ENCODE measurements at regions not wholly inside any gene's neighbourhood (a gene's known extent, or its start where the extent isn't known, plus 50 kb on each side); places are given as distances from the start of the nearest gene placed in this dataset.

DNA sequence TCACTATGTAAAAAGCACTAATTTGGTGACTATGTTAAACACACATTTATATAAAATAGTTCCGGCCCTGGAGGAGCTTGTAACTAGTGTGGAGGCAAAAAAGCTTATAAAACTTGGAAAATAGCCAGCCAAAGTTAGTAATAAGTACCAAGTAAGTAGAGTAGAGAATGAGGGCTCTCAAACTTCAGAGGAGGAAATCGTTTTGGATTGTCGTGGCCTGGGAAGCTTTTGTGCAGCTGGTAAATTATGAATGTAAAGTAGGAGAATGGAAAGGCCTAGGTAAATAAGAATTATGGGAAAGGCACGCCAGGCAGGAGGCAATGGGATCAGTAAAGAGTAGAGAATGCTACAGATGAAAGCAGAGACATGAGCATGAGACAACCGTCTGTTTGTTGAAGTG lies 832.7 kb upstream of the ZNF608 start:
- Mint-ChIP-seq H3K27ac (ENCODE audit: low read depth) (no peak overlapping the region), H3K4me3 (no peak overlapping the region), H3K36me3 (ENCODE audit: insufficient read depth) (no peaks in the 10 kb centered on the region), H3K9me3 (peaks cover 12% of the 10 kb centered on the region), H3K4me1 (no peaks in the 10 kb centered on the region), H3K27me3 (no peaks in the 10 kb centered on the region)
- DNase-seq (ENCODE audit: low spot score in 2 of 2), result no peak
- no peak for ATAC-seq (replicated peaks; ENCODE audit: extremely low read depth, poor library complexity, severe bottlenecking)

DNA sequence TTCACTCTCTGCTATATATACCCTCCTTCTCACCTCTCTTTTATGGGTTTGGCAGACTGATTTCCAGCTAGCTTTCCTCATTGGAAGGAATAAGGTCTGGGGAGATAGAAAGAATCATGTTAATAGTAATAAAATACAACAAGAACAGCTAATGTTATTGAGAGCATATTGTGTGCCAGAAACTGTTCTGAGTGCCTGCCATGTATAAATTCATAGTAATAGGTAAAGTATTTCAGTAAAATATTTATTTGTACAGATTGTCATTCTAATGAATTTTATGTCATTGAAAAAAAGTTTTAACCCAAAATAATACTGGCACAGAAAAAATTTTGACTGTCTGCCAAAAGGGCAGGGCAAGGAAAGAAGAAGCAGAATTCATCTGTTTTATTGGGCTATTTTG lies 834.9 kb upstream of the ZNF608 start:
- H3K27me3 Mint-ChIP-seq, result no peaks in the 10 kb centered on the region
- H3K27ac Mint-ChIP-seq (ENCODE audit: low read depth), result no peak overlapping the region
- no peaks in the 10 kb centered on the region for H3K4me1 Mint-ChIP-seq
- H3K9me3 Mint-ChIP-seq, result peaks cover 18% of the 10 kb centered on the region
- DNase-seq (ENCODE audit: low spot score in 2 of 2) (no peak), ATAC-seq (replicated peaks; ENCODE audit: extremely low read depth, poor library complexity, severe bottlenecking) (no peak)
- H3K4me3 Mint-ChIP-seq, result no peak overlapping the region
- peaks cover 1% of the 10 kb centered on the region for H3K36me3 Mint-ChIP-seq (ENCODE audit: insufficient read depth)

DNA sequence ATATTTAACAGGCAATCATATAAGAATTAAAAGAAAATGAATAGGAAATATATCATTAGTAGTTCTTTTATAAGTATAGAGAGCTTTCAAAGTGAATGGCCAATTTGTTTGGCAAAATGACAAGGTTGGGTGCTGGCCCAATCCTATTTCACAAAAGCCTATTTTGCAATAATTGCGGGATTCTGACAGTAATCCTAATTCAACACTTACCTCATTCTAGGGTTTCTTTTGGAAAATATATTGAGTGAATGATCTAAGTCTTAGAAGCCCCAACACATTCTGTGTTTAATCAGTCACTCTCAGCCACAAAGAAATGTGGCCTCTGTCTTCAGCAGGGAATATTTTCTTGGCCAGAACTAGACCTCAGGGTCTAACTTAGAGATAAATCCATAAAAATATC lies 835.9 kb upstream of the ZNF608 start:
- Mint-ChIP-seq H3K9me3 (peaks cover 18% of the 10 kb centered on the region), H3K27me3 (no peaks in the 10 kb centered on the region), H3K27ac (ENCODE audit: low read depth) (no peak overlapping the region), H3K4me1 (no peaks in the 10 kb centered on the region), H3K36me3 (ENCODE audit: insufficient read depth) (peaks cover 1% of the 10 kb centered on the region), H3K4me3 (no peak overlapping the region)
- DNase-seq (ENCODE audit: low spot score in 2 of 2), result no peak
- no peak for ATAC-seq (replicated peaks; ENCODE audit: extremely low read depth, poor library complexity, severe bottlenecking)

DNA sequence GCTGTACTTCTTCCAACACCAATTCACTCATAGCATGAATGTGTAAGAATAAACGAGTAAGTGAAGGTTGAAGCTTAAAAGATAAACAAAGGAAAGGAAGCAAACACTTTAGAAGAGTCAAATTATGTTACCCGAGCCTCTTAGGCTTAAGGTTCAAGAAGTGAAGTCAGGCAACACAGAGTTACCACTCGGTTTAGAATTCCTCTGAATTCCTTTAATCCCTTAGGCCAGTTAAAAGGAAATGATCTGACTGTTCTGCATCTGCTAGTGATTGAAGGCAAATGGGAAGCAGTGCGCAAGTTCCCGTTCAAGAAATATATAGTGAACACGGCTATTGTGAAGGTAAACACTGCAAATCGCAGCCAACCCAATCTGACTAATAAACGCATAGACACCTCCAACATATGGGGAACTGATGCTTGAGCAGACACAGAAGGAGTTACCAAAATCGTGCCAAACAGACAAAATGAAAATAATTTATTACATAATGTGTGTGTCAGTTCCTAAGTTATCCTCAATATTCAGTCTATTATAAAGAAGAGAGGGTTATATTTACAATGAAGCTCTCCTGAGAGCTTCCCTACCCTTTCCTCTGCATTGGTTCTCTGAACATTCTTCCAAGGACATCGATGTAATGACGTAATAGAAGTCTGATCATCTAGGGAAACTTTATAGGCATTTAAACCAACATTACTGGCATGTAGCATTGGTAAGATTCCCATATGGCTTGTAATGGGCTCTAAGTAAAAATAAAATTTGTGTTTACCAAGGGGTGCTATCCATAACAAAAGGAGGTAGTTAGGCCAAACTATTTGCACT lies 837.1 kb upstream of the ZNF608 start:
- no peaks in the 10 kb centered on the region for H3K27me3 Mint-ChIP-seq
- DNase-seq (ENCODE audit: low spot score in 2 of 2) (no peak), ATAC-seq (replicated peaks; ENCODE audit: extremely low read depth, poor library complexity, severe bottlenecking) (no peak)
- peaks cover 1% of the 10 kb centered on the region for H3K36me3 Mint-ChIP-seq (ENCODE audit: insufficient read depth)
- H3K27ac Mint-ChIP-seq (ENCODE audit: low read depth), result no peak overlapping the region
- H3K4me1 Mint-ChIP-seq, result no peaks in the 10 kb centered on the region
- peaks cover 24% of the 10 kb centered on the region for H3K9me3 Mint-ChIP-seq
- no peak overlapping the region for H3K4me3 Mint-ChIP-seq

DNA sequence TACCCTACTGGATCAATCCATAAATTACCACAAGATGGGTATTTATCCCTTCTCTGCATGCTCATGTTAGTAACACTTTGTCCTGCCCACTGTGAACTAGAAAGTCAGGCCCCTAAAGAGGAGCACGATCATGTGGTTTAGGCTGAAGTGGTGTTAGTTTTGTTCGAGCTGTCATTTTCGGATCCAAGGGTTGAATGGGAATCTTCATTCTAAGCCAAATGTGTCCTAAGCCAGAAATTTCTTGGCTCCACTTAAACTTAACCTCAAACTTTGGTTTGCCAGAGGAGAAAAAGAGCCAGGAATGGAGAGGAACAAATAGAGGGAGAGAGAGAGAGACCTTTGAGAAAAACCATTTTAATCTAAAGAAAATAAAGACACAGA lies 837.7 kb upstream of the ZNF608 start:
- Mint-ChIP-seq H3K4me1 (no peaks in the 10 kb centered on the region), H3K9me3 (peaks cover 25% of the 10 kb centered on the region), H3K27me3 (no peaks in the 10 kb centered on the region)

DNA sequence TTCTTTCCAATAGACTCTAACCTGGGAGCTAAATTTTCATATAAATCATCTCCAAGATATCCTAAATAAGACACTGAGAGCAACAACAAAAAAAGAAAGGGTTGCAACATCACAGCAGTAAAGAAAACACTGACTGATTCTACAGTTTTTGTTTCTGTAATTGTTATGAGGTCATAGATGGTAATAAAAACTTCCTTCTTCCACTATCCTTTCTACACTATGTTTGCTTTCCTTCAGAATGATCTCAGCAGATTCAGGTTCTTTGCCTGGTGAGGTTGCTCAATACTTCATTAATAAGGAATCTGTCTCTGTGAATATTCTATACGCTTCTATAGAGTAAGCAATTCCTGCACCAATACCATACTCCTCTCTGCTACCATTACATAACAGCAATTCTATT lies 835.6 kb upstream of the GRAMD2B start:
- Mint-ChIP-seq H3K9me3 (peaks cover 24% of the 10 kb centered on the region), H3K27me3 (no peaks in the 10 kb centered on the region), H3K27ac (ENCODE audit: low read depth) (no peak overlapping the region), H3K36me3 (ENCODE audit: insufficient read depth) (peaks cover 1% of the 10 kb centered on the region), H3K4me1 (no peaks in the 10 kb centered on the region), H3K4me3 (no peak overlapping the region)
- DNase-seq (ENCODE audit: low spot score in 2 of 2) (no peak), ATAC-seq (replicated peaks; ENCODE audit: extremely low read depth, poor library complexity, severe bottlenecking) (no peak)

More for the DNA sequence above, 837.7 kb upstream of the ZNF608 start:
- ATAC-seq (replicated peaks; ENCODE audit: extremely low read depth, poor library complexity, severe bottlenecking) (no peak), DNase-seq (ENCODE audit: low spot score in 2 of 2) (no peak)
- no peak overlapping the region for H3K4me3 Mint-ChIP-seq
- peaks cover 1% of the 10 kb centered on the region for H3K36me3 Mint-ChIP-seq (ENCODE audit: insufficient read depth)
- no peak overlapping the region for H3K27ac Mint-ChIP-seq (ENCODE audit: low read depth)

DNA sequence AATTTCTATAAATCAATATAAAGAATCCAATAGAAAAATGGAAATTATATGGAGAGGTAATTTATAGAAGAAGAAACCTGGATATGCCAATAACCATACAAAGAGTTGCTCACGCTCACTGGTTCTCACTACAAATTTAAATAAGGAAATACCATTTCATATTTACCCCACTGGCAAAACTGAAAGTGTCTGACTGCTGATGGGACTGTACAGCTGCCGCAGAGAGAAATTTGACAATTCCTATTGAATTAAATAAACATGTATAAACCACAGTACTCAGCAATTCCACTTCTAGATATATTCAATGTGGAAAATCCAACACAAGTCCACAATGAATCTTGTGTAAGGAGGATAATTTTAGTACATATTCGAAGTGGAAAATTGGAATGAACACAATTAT lies 830.4 kb upstream of the GRAMD2B start:
- H3K27me3 Mint-ChIP-seq, result no peaks in the 10 kb centered on the region
- H3K4me3 Mint-ChIP-seq, result no peak overlapping the region
- H3K4me1 Mint-ChIP-seq, result no peaks in the 10 kb centered on the region
- no peak overlapping the region for H3K27ac Mint-ChIP-seq (ENCODE audit: low read depth)
- ATAC-seq (replicated peaks; ENCODE audit: extremely low read depth, poor library complexity, severe bottlenecking) (no peak), DNase-seq (ENCODE audit: low spot score in 2 of 2) (no peak)
- H3K9me3 Mint-ChIP-seq, result peaks cover 14% of the 10 kb centered on the region
- H3K36me3 Mint-ChIP-seq (ENCODE audit: insufficient read depth), result no peaks in the 10 kb centered on the region

DNA sequence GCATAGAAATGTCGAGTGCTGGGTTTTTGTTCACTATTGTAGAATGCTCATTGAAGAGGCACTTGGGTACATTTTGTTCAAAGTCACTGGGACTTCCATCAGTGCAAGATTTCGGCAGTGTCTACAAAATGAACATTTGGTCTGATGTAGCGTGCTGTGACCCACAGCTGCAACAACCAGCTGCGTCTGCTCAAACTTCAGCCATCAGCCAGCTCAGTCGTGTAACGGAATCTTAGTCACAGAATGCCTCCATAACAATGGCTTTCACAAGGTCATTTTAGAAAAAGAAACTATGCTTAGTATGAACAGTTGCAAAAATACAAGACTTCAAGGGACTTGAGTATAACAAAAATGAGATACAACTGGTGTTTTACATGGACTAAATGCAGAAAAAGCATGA lies 828.1 kb upstream of the GRAMD2B start:
- Mint-ChIP-seq H3K36me3 (ENCODE audit: insufficient read depth) (no peaks in the 10 kb centered on the region), H3K27me3 (no peaks in the 10 kb centered on the region), H3K9me3 (peaks cover 7% of the 10 kb centered on the region), H3K27ac (ENCODE audit: low read depth) (no peak overlapping the region), H3K4me3 (no peak overlapping the region), H3K4me1 (no peaks in the 10 kb centered on the region)
- DNase-seq (ENCODE audit: low spot score in 2 of 2) (no peak), ATAC-seq (replicated peaks; ENCODE audit: extremely low read depth, poor library complexity, severe bottlenecking) (no peak)

DNA sequence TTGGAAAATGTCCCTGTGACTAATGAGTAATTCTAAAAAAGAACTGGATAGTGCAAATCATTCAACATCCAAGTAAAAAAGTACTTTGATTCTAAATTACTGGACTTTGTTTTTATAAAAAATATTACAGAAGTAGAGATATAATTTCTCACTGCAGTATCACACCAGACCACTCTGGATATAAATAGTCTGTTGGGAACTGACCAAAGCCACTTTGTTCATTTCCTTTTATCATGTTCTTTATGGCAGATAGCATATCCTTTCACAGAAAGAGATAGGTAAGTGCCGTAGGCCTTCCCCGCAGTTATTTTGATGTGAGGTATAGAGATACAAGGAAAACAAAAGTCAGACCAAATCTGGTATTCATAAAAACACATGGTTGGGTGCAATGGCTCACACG lies 827.4 kb upstream of the GRAMD2B start:
- Mint-ChIP-seq H3K9me3 (peaks cover 12% of the 10 kb centered on the region), H3K36me3 (ENCODE audit: insufficient read depth) (no peaks in the 10 kb centered on the region), H3K4me3 (no peak overlapping the region), H3K4me1 (no peaks in the 10 kb centered on the region), H3K27me3 (no peaks in the 10 kb centered on the region), H3K27ac (ENCODE audit: low read depth) (no peak overlapping the region)
- ATAC-seq (replicated peaks; ENCODE audit: extremely low read depth, poor library complexity, severe bottlenecking), result no peak
- DNase-seq (ENCODE audit: low spot score in 2 of 2), result no peak

DNA sequence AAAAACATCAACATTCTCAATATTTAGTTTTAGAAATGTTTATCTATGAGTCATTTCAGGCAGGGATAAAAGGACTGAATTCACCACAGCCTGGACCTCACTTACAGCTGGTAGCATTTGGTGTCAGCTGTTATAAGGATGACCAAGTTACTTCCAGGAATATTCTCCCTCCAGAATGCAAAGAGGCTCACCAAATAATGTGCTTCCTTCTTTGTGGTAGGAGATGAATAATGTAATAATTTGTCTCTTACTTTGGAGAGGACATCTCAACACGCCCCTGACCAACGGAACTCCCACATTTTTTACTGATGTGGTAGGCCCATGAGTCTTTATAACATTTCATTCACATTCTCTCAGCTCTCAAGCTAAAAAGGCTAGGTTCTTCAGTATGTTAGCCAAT lies 825.9 kb upstream of the GRAMD2B start:
- H3K36me3 Mint-ChIP-seq (ENCODE audit: insufficient read depth), result no peaks in the 10 kb centered on the region
- H3K9me3 Mint-ChIP-seq, result peaks cover 13% of the 10 kb centered on the region
- H3K4me1 Mint-ChIP-seq, result no peaks in the 10 kb centered on the region
- no peaks in the 10 kb centered on the region for H3K27me3 Mint-ChIP-seq
- DNase-seq (ENCODE audit: low spot score in 2 of 2) (no peak), ATAC-seq (replicated peaks; ENCODE audit: extremely low read depth, poor library complexity, severe bottlenecking) (no peak)
- H3K27ac Mint-ChIP-seq (ENCODE audit: low read depth), result no peak overlapping the region
- no peak overlapping the region for H3K4me3 Mint-ChIP-seq

DNA sequence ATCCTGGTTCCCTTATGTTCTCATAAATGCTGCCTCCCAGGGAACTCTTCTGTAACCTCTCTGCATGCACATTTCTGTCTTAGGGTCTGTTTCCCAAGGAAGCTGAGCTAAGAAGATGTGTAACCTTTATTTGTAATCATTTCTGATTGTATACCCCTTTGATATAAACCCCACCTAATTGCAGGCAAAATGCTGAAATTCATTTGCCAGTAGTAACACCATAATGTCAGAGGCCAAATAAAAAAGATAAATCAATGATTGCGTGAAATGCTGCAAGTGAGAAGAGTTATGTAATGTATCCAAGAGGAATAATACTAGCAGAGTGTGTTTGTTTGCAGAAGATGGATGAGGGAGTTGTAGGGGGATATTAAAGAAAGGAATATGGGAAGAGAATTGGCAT lies 822.6 kb upstream of the GRAMD2B start:
- H3K27me3 Mint-ChIP-seq, result no peaks in the 10 kb centered on the region
- no peak overlapping the region for H3K4me3 Mint-ChIP-seq
- no peaks in the 10 kb centered on the region for H3K36me3 Mint-ChIP-seq (ENCODE audit: insufficient read depth)
- ATAC-seq (replicated peaks; ENCODE audit: extremely low read depth, poor library complexity, severe bottlenecking) (no peak), DNase-seq (ENCODE audit: low spot score in 2 of 2) (no peak)
- H3K9me3 Mint-ChIP-seq, result peaks cover 12% of the 10 kb centered on the region
- no peak overlapping the region for H3K27ac Mint-ChIP-seq (ENCODE audit: low read depth)
- no peaks in the 10 kb centered on the region for H3K4me1 Mint-ChIP-seq

DNA sequence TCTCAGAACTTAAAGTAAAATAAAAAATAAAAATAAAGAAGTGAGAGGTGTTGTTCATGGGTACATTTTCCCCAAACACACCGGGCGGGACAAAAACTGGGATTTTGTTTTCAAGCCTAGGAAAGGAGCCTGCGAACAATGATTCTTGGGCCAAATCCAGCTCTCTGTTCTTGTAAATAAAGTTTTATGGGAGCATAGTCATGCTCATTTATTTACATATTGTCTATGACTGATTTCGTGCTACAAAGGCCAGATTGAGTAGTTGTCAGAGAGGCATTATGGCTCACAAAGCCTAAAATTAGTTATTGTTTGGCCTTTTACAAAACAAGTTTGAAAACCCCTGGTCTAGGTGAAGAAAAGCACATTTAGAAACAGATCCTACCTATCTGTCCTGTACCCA lies 821.0 kb upstream of the GRAMD2B start:
- ATAC-seq (replicated peaks; ENCODE audit: extremely low read depth, poor library complexity, severe bottlenecking), result no peak

DNA sequence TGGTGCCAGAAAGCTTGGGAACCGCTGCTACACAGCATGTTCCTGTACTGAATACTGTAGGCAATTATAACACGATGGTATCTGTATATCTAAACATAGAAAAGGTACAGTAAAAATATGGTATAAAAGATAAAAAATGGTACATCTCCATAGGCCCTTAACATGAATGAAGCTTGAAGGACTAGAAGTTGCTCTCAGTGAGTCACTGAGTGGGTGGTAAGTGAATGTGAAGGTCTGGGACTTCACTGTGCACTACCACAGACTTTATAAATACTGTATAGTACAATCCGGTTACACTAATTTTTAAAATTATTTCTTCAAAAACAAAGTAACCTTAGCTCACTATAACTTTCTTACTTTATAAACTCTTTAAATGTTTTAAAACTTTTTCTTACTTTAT lies 819.9 kb upstream of the GRAMD2B start:
- no peak for ATAC-seq (replicated peaks; ENCODE audit: extremely low read depth, poor library complexity, severe bottlenecking)
- no peaks in the 10 kb centered on the region for H3K27me3 Mint-ChIP-seq
- peaks cover 25% of the 10 kb centered on the region for H3K9me3 Mint-ChIP-seq
- no peak overlapping the region for H3K27ac Mint-ChIP-seq (ENCODE audit: low read depth)
- no peaks in the 10 kb centered on the region for H3K36me3 Mint-ChIP-seq (ENCODE audit: insufficient read depth)
- no peak overlapping the region for H3K4me3 Mint-ChIP-seq
- no peaks in the 10 kb centered on the region for H3K4me1 Mint-ChIP-seq
- no peak for DNase-seq (ENCODE audit: low spot score in 2 of 2)

More for the DNA sequence above, 821.0 kb upstream of the GRAMD2B start:
- Mint-ChIP-seq H3K36me3 (ENCODE audit: insufficient read depth) (no peaks in the 10 kb centered on the region), H3K27me3 (no peaks in the 10 kb centered on the region), H3K27ac (ENCODE audit: low read depth) (no peak overlapping the region), H3K9me3 (peaks cover 20% of the 10 kb centered on the region), H3K4me1 (no peaks in the 10 kb centered on the region), H3K4me3 (no peak overlapping the region)
- no peak for DNase-seq (ENCODE audit: low spot score in 2 of 2)
